Activated T-cell treated with anti-CD3 and anti-CD28 coated beads, Interleukin-2, amount 50 U/mL, for 24 hours (primary cell): ENCODE measurements at regions not wholly inside any gene's neighbourhood (a gene's known extent, or its start where the extent isn't known, plus 50 kb on each side); places are given as distances from the start of the nearest gene placed in this dataset.

Experiments
- DNase-seq: peaks from one replicate; pipeline ENCODE4 v3.0.0-alpha.2; 2020
- H3K27ac Mint-ChIP-seq: 2 replicates; pipeline ENCODE4 v1.8.0; 2020; ENCODE audit warnings: mild to moderate bottlenecking, mixed read lengths
- H3K27me3 Mint-ChIP-seq: 2 replicates; pipeline ENCODE4 v1.8.0; 2020; ENCODE audit warnings: mixed read lengths
- H3K36me3 Mint-ChIP-seq: 2 replicates; pipeline ENCODE4 v1.8.0; 2020; ENCODE audit warnings: low read depth, mixed read lengths
- H3K4me1 Mint-ChIP-seq: 2 replicates; pipeline ENCODE4 v1.8.0; 2020; ENCODE audit warnings: low read depth, mixed read lengths
- H3K4me3 Mint-ChIP-seq: 2 replicates; pipeline ENCODE4 v1.8.0; 2020; ENCODE audit warnings: mild to moderate bottlenecking, moderate library complexity, mixed read lengths
- H3K9me3 Mint-ChIP-seq: 2 replicates; pipeline ENCODE4 v1.8.0; 2020; ENCODE audit warnings: mixed read lengths

DNA sequence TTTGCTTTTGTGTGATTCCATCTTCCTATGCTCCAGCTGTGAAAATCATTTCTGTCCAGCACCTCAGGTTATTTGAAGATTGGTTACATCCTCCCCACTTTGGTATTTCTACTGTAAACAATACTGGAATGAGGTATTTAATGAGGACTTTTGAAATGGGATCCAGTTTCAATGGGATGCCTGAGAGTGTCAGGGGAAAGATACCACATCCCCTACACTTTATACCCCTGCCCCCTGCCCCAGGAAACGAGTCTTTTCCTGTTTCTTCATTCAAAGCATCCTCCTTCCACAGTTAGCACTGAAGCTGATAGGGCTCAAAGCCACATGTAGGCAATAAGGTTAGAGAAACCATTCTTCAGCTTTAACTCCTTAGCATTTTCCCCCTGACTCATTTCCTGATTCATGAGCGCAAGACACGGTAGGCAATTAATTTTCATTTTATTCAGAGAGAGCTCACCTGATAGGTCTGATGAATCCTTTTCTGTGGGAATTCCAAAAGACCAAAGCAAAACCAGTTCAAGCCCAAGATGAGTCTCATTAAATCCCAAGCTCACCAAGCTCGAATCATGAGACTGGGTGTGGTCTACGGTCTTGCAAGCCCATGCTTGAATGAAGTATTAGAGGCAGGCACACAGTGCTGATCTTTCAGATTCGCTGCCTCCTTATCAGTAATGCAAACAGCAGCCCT, 143.6 kb upstream of the CRY1 start:
- no peak overlapping the region for H3K27ac Mint-ChIP-seq
- H3K4me1 Mint-ChIP-seq: peaks cover 15% of the 10 kb centered on the region
- no peak for DNase-seq
- H3K27me3 Mint-ChIP-seq: peaks cover 4% of the 10 kb centered on the region
- no peaks in the 10 kb centered on the region for H3K36me3 Mint-ChIP-seq
- H3K4me3 Mint-ChIP-seq: no peak overlapping the region
- no peaks in the 10 kb centered on the region for H3K9me3 Mint-ChIP-seq

GRCh38 chr12:107238296-107238695, 144.9 kb upstream of the CRY1 start:
- Mint-ChIP-seq H3K9me3 (no peaks in the 10 kb centered on the region), H3K4me3 (no peak overlapping the region), H3K4me1 (peaks cover 15% of the 10 kb centered on the region), H3K36me3 (no peaks in the 10 kb centered on the region), H3K27ac (no peak overlapping the region), H3K27me3 (peaks cover 8% of the 10 kb centered on the region)
- DNase-seq: no peak

DNA sequence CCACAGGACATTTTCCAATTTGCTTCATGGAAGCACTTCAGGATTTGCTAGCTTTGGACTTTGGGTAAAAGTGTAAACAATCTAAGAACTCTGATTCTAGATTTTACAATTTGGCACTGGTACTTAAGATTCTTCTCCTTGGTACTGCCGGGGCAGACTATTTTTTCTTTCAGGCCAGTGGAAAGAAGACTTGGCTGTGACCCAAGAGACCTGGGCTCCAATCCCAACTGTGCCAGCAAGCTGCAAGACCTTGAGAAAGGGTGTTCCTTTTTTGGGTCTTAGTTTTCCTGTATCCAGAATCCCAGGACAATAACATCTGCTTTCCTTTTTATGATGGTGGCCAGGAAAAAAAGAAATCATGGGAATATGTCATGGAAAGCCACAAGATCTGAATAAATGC, 148.1 kb upstream of the CRY1 start:
- Mint-ChIP-seq H3K4me3 (no peak overlapping the region), H3K9me3 (no peaks in the 10 kb centered on the region), H3K4me1 (peaks cover 14% of the 10 kb centered on the region), H3K36me3 (no peaks in the 10 kb centered on the region), H3K27me3 (peaks cover 15% of the 10 kb centered on the region), H3K27ac (no peak overlapping the region)
- DNase-seq: no peak

DNA sequence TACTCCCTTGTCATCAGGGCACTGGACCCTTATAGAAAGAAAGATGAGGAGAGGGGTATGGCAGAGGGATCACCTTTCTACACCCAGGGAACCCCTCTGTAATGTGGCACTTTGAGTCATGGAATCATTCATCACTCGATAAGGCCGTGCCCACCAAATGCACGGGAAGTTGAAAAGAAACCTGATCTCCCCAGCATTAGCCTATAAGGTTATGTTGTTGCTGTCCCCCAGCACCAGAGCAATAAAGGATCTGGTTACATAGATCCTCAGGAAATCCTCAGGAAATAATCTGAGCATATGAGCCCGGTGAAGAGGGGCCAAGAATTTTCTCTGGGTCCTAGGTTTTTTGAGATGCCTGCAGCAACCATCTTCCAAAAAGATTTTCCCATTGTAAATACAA, 148.8 kb upstream of the CRY1 start:
- Mint-ChIP-seq H3K27ac (no peak overlapping the region), H3K9me3 (no peaks in the 10 kb centered on the region), H3K36me3 (no peaks in the 10 kb centered on the region), H3K4me1 (peaks cover 7% of the 10 kb centered on the region), H3K4me3 (no peak overlapping the region), H3K27me3 (peaks cover 15% of the 10 kb centered on the region)
- DNase-seq: no peak

DNA sequence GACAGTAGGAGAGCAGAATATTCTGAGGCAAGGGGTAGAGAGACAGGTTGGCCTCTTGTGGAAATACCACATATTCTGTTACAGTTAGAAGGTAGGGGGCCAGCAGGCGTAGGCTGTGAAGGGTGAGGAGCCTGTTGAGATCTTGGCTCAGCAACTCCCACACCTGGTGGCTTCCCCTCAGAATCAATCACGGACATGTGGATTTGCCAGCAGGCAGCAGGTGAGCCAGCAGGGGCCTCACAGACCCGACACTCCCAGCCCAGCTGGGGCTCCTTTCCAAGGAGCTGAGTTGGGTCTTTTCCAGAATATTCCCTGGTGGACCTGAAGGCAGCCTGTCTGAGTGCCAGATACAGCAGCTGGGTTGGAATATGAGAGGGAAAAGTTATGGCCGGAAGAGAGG, 150.0 kb upstream of the CRY1 start:
- Mint-ChIP-seq H3K4me1 (no peaks in the 10 kb centered on the region), H3K4me3 (no peak overlapping the region), H3K27me3 (peaks cover 15% of the 10 kb centered on the region), H3K36me3 (no peaks in the 10 kb centered on the region), H3K27ac (no peak overlapping the region), H3K9me3 (no peaks in the 10 kb centered on the region)
- no peak for DNase-seq

GRCh38 chr12:107244584-107244983, 151.2 kb upstream of the CRY1 start:
- Mint-ChIP-seq H3K36me3 (no peaks in the 10 kb centered on the region), H3K4me3 (no peak overlapping the region), H3K27ac (no peak overlapping the region)

GRCh38 chr12:107247650-107248049, 154.3 kb upstream of the CRY1 start:
- Mint-ChIP-seq H3K4me1 (no peaks in the 10 kb centered on the region), H3K4me3 (no peak overlapping the region), H3K27ac (no peak overlapping the region), H3K9me3 (no peaks in the 10 kb centered on the region), H3K36me3 (no peaks in the 10 kb centered on the region), H3K27me3 (peaks cover 13% of the 10 kb centered on the region)
- DNase-seq: no peak

More at GRCh38 chr12:107244584-107244983, 151.2 kb upstream of the CRY1 start:
- Mint-ChIP-seq H3K27me3 (peaks cover 15% of the 10 kb centered on the region), H3K9me3 (no peaks in the 10 kb centered on the region), H3K4me1 (no peaks in the 10 kb centered on the region)
- no peak for DNase-seq

GRCh38 chr12:107248187-107248586, 154.8 kb upstream of the CRY1 start:
- Mint-ChIP-seq H3K9me3 (no peaks in the 10 kb centered on the region), H3K4me1 (no peaks in the 10 kb centered on the region), H3K4me3 (no peak overlapping the region), H3K27ac (no peak overlapping the region), H3K27me3 (peaks cover 10% of the 10 kb centered on the region), H3K36me3 (no peaks in the 10 kb centered on the region)
- no peak for DNase-seq

- Mint-ChIP-seq H3K27me3 (peaks cover 5% of the 10 kb centered on the region), H3K27ac (no peak overlapping the region), H3K9me3 (no peaks in the 10 kb centered on the region), H3K4me1 (no peaks in the 10 kb centered on the region), H3K4me3 (no peak overlapping the region), H3K36me3 (no peaks in the 10 kb centered on the region)
- no peak for DNase-seq
Measured at GRCh38 chr12:107251288-107251687, 157.9 kb upstream of the CRY1 start.

GRCh38 chr12:107253361-107253760, 160.0 kb upstream of the CRY1 start:
- H3K4me3 Mint-ChIP-seq: no peak overlapping the region
- no peak for DNase-seq
- H3K27ac Mint-ChIP-seq: no peak overlapping the region
- H3K27me3 Mint-ChIP-seq: peaks cover 5% of the 10 kb centered on the region
- no peaks in the 10 kb centered on the region for H3K4me1 Mint-ChIP-seq
- H3K9me3 Mint-ChIP-seq: no peaks in the 10 kb centered on the region
- no peaks in the 10 kb centered on the region for H3K36me3 Mint-ChIP-seq

GRCh38 chr12:107254258-107254856, 161.0 kb upstream of the CRY1 start:
- Mint-ChIP-seq H3K36me3 (no peaks in the 10 kb centered on the region), H3K4me3 (no peak overlapping the region), H3K27ac (no peak overlapping the region), H3K9me3 (no peaks in the 10 kb centered on the region), H3K27me3 (peaks cover 5% of the 10 kb centered on the region), H3K4me1 (no peaks in the 10 kb centered on the region)
- DNase-seq: no peak

DNA sequence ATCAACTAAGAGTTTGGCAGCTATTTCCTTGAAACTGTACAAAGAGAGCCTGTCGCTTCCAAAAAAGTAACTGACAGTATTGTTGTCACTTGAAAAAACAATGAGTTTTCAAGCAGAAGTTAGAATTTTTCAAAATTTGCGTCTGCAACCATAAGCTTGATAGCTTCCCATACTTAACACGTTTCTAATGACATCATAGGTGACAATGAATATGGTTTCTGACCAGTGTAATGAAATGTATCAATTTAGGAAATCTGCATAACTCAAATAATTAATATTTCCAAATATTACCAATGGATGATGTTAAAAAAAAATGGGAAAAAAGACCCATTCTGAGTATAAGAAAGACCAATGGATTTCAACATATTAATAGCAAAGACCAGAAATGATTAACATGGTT, 165.4 kb upstream of the CRY1 start:
- DNase-seq: no peak
- H3K36me3 Mint-ChIP-seq: no peaks in the 10 kb centered on the region
- H3K27me3 Mint-ChIP-seq: peaks cover 3% of the 10 kb centered on the region
- H3K4me1 Mint-ChIP-seq: no peaks in the 10 kb centered on the region
- no peak overlapping the region for H3K27ac Mint-ChIP-seq
- peaks cover 5% of the 10 kb centered on the region for H3K9me3 Mint-ChIP-seq
- no peak overlapping the region for H3K4me3 Mint-ChIP-seq

DNA sequence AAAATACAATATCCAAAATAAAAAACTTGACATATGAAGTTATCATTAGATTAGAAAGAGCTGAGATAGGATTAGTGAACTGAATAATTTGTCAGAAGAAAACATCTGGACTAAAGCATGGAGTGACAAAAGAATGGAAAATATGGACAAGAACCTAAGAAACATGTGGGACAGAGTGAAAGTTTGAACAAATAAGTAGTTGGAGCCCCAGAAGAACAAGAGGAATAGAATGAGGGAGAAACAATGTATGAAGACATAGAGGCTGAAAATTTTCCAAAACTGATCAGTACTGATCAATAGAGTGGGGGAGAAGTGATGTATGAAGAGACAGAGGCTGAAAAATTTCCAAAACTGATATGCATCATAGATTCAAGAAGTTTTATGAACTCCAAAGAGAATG, 170.6 kb upstream of the CRY1 start:
- Mint-ChIP-seq H3K9me3 (peaks cover 9% of the 10 kb centered on the region), H3K27ac (no peak overlapping the region), H3K4me3 (no peak overlapping the region), H3K27me3 (no peaks in the 10 kb centered on the region), H3K36me3 (no peaks in the 10 kb centered on the region), H3K4me1 (no peaks in the 10 kb centered on the region)
- DNase-seq: no peak

GRCh38 chr12:107264667-107265066, 171.3 kb upstream of the CRY1 start:
- Mint-ChIP-seq H3K4me3 (no peak overlapping the region), H3K27ac (no peak overlapping the region), H3K27me3 (no peaks in the 10 kb centered on the region), H3K4me1 (no peaks in the 10 kb centered on the region), H3K36me3 (no peaks in the 10 kb centered on the region), H3K9me3 (peaks cover 9% of the 10 kb centered on the region)
- no peak for DNase-seq

GRCh38 chr12:107267604-107268003, 174.3 kb upstream of the CRY1 start:
- no peak for DNase-seq
- Mint-ChIP-seq H3K4me3 (no peak overlapping the region), H3K36me3 (no peaks in the 10 kb centered on the region), H3K9me3 (peaks cover 9% of the 10 kb centered on the region), H3K27ac (no peak overlapping the region), H3K27me3 (no peaks in the 10 kb centered on the region), H3K4me1 (no peaks in the 10 kb centered on the region)
